CD1c-positive myeloid dendritic cell (primary cell): ENCODE measurements at regions not wholly inside any gene's neighbourhood (a gene's known extent, or its start where the extent isn't known, plus 50 kb on each side); places are given as distances from the start of the nearest gene placed in this dataset.

Experiments used
- DNase-seq: peaks from one replicate; pipeline ENCODE4 v3.0.0-alpha.2; 2016; ENCODE audit errors: extremely low spot score

- DNase-seq: no peak
These were observed 89.0 kb upstream of the SLC14A2 start for GRCh38 chr18:45526114-45526841.

DNA sequence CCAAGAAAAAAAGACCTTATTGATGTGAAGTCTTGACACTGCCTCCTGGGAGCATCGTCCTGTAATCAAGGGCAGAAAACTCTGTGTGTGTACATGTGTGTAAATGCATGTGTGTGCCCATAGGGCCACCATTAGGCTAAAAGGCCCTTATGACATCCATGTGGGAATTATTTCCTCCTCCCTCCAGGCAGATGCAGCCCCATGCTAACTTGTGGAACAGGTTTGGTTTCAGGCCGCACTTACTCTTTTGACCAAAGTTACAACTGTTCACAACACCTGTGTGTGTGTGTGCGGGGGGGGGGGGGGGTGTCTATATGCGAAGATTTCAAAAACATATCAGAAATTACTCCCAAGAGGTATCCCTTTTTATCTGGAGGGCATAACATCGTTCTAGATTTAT is 87.4 kb upstream of the SLC14A2 start:
- DNase-seq: no peak

GRCh38 chr18:45528712-45529336 is 86.5 kb upstream of the SLC14A2 start:
- no peak for DNase-seq

- no peak for DNase-seq
These were observed 76.8 kb upstream of the SLC14A2 start for GRCh38 chr18:45538444-45538843.

GRCh38 chr18:45539491-45539891 is 75.8 kb upstream of the SLC14A2 start:
- DNase-seq: no peak

DNA sequence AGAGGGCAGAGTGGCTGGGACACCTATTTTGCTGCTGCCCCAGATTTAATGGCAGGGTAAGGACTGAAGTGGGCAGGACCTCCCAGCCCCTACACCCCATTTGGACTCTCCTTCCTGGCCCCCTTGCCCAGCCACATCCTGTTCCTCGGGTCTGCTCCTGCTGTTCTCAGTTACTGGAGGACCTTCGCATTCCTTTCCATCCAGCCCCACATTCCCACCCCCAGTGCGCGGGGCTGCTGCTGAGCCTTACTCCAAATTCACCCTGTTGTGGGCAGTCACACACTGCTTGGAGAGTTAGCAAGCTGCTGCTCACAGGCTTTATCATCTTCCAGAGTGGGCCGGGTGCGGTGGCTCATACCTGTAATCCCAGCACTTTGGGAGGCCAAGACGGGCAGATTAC is 75.2 kb upstream of the SLC14A2 start:
- DNase-seq: no peak

GRCh38 chr18:45541421-45541820 is 73.9 kb upstream of the SLC14A2 start:
- no peak for DNase-seq

GRCh38 chr18:45542043-45542442 is 73.2 kb upstream of the SLC14A2 start:
- no peak for DNase-seq

DNA sequence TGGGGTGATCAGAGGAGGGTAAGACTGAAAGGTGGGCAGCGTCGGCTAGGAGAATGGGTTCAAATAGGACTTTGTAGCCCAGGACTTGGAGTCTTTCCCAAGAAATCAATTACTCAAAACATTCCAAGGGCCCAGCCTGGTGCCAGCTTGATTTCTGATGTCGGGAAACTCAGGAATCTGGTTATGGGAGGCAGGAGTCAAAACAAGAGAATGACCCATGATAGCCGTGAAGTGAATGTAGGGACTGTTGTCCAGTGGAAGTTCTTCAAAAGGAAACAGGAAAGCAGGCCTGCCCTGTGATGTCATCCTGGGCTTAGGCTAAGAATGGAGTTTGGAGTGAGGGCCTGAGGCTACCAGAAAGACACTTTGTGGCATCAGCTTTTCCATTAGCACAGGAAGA is 67.4 kb upstream of the SLC14A2 start:
- DNase-seq: no peak

DNA sequence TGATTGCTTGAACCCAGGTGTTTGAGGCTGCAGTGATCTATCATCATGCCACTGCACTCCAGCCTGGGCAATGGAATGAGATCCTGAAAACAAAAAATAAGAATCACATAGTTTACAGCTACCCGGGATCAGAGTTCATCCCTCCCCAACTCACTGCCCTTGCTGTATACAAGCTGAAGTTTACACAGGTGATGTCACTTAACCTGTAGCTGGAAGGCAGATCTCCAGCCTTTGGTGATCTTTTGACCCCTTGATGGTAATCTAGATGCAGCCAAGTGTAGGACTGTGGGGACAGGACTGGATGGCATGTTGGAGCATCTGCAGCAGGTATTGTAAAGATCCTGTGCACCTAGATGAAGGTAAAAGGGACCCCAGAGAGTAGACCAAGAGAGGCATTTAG is 66.7 kb upstream of the SLC14A2 start:
- no peak for DNase-seq

- DNase-seq: no peak
These were observed 66.0 kb upstream of the SLC14A2 start for GRCh38 chr18:45549290-45549689.

- peak; percentile 53 for DNase-seq
These were observed 64.0 kb upstream of the SLC14A2 start for GRCh38 chr18:45551142-45551815.

- no peak for DNase-seq
These were observed 61.4 kb upstream of the SLC14A2 start for GRCh38 chr18:45553723-45554388.

GRCh38 chr18:45554389-45554737 is 60.9 kb upstream of the SLC14A2 start:
- DNase-seq: no peak

DNA sequence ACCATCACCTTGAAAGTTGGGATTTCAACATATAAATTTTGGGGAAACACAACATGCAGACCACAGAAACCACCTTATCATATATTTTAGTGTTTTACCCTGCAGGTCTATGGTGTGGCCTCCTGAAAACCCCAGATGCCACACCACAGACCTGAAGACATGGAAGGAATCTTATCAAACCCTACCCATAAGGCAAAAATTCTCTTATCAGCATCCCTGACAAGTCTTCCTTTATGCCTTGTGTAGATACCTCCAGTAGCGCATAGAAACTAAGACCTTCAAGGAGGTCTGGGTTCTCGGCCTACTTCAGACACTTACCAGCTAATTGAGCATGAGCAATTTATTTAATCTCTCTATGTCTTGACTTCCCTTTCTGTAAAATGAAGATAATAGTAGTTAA is 59.1 kb upstream of the SLC14A2 start:
- no peak for DNase-seq

GRCh38 chr18:45557287-45557686 is 58.0 kb upstream of the SLC14A2 start:
- no peak for DNase-seq

GRCh38 chr18:45557779-45558178 is 57.5 kb upstream of the SLC14A2 start:
- DNase-seq: no peak

- no peak for DNase-seq
These were observed 56.0 kb upstream of the SLC14A2 start for GRCh38 chr18:45559258-45559657.

GRCh38 chr18:45560870-45561269 is 54.4 kb upstream of the SLC14A2 start:
- DNase-seq: no peak

DNA sequence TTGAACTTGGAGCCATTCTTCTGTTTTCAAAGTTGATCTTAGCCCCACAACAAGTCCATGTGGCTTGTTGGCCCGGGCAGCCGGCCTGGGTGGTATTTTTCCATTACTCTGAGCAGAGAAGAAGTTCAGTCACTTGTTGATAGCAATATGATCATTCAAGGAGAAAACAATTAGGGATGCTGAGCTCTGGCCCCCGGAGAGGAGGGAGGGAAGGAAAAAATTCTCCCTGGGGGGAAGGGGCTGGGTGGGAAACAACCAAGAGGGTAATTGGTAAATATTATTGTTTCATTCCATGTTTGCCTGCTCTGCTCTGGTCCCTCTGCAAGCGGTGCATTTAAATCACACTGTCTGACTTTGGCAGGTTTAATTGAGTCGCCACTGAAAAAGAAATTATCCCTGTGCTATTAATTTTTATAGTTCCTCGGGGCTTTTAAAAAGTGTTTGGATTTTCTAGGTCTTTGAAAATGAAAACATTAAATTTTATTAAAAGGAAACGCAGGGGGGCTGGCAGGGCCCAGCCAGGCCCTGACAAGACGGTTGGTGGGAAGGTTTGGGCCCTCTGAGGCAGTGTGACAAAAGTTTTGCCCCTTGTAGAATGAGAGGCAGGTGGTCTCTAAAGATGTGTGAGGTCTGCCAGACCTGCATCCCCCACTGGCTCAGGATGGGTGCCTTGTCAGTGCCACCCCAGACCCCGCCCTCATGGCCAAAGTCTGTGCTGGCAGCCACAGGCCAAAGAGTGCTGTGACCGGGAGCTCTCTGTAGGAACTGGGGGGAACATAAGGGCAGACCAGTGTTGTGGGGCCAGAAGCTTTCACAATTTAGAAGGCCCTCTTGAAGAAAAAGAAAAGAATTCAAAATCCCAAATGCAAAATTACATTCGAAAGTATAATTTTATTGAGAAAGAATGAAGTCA is 52.5 kb upstream of the SLC14A2 start:
- no peak for DNase-seq

DNA sequence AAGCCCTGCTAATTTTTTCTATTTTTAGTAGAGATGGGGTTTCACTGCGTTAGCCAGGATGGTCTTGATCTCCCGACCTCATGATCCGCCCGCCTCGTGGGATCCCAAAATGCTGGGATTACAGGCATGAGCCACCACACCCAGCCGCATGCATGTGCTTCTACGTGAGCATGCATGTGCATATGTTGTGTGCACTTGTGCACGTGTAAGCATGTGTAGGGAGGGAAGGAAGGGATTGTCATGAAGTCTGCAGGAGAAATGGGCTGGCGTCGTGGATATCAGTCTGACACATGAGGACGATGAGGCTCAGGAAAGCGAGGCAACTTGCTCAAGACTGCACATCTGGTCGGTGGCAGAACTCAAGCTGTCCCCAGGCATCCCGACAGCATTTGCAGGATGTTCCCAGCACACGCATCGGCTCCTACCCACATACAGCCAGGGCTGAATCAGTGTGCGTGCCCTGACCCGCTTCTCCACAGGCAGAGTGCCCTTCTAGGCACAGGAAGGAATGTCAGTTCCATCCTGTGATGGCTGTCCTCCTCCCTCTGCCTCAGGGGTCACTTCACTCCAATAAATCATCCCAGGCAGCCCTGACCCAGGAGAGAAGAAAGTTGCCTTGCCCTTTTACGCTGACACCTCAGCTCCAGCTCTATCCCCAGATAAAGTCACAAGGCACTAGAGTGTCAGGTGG is 49.9 kb upstream of the SLC14A2 start:
- DNase-seq: no peak
